ENCODE measurements at regions not wholly inside any gene's neighbourhood (a gene's known extent, or its start where the extent isn't known, plus 50 kb on each side); places are given as distances from the start of the nearest gene placed in this dataset.

- ATAC-seq (ENCODE audit: low read depth in 2 of 2) (no peak), DNase-seq (no peak)
- Mint-ChIP-seq H3K4me1 (no peaks in the 10 kb centered on the region), H3K36me3 (no peaks in the 10 kb centered on the region), H3K27me3 (no peaks in the 10 kb centered on the region), H3K4me3 (no peak overlapping the region), H3K9me3 (peaks cover 0 to 6% (median 0%) of the 10 kb centered on the region in 7 donors), H3K27ac (no peak overlapping the region)
- Histone ChIP-seq H3K9me3 (ENCODE audit: control insufficient read depth in 2 of 2, low read length in 2 of 2) (no peaks in the 10 kb centered on the region), H3K27me3 (ENCODE audit: control insufficient read depth, insufficient read depth, low read length) (no peaks in the 10 kb centered on the region), H3K4me3 (ENCODE audit: low read depth, low read length) (no peak overlapping the region), H3K36me3 (ENCODE audit: control insufficient read depth, insufficient read depth, low read length) (no peaks in the 10 kb centered on the region), H3K4me1 (ENCODE audit: control insufficient read depth, insufficient read depth, low read length, poor library complexity, severe bottlenecking) (no peaks in the 10 kb centered on the region), H3K27ac (ENCODE audit: insufficient read depth, low read length, poor library complexity, severe bottlenecking) (no peak overlapping the region)
Measured at GRCh38 chr22:34161431-34162123, 241.3 kb upstream of the LARGE1 start.

DNA sequence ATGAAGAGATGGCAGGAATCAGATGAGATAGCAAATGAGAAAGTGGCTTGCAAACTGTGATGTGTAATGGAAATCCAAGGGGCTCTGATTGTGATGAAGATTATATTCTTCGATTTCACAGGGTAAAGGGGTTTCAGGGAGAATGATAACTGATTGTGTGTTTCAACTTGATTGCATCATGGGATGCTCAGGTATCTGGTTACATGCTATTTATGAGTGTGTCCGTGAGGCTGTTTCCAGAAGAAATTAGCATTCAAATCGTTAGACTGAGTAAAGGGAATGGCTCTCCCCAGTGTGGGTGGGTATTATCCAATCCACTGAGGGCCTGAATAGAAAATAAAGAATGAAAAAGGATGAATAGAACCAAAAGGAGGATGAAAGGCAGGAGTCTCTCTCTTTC lies 278.7 kb upstream of the LARGE1 start:
- Mint-ChIP-seq H3K4me1 (no peaks in the 10 kb centered on the region), H3K4me3 (no peak overlapping the region), H3K27me3 (no peaks in the 10 kb centered on the region), H3K36me3 (no peaks in the 10 kb centered on the region), H3K9me3 (peaks cover 0 to 4% (median 0%) of the 10 kb centered on the region in 7 donors), H3K27ac (no peak overlapping the region)
- no peaks in the 10 kb centered on the region for H3K36me3 ChIP-seq (ENCODE audit: control insufficient read depth, insufficient read depth, low read length)
- no peaks in the 10 kb centered on the region for H3K9me3 ChIP-seq (ENCODE audit: control insufficient read depth in 2 of 2, low read length in 2 of 2)
- H3K4me1 ChIP-seq (ENCODE audit: control insufficient read depth, insufficient read depth, low read length, poor library complexity, severe bottlenecking), result no peaks in the 10 kb centered on the region
- DNase-seq (no peak), ATAC-seq (ENCODE audit: low read depth in 2 of 2) (no peak)
- no peaks in the 10 kb centered on the region for H3K27me3 ChIP-seq (ENCODE audit: control insufficient read depth, insufficient read depth, low read length)
- H3K27ac ChIP-seq (ENCODE audit: insufficient read depth, low read length, poor library complexity, severe bottlenecking), result no peak overlapping the region
- no peak overlapping the region for H3K4me3 ChIP-seq (ENCODE audit: low read depth, low read length)

DNA sequence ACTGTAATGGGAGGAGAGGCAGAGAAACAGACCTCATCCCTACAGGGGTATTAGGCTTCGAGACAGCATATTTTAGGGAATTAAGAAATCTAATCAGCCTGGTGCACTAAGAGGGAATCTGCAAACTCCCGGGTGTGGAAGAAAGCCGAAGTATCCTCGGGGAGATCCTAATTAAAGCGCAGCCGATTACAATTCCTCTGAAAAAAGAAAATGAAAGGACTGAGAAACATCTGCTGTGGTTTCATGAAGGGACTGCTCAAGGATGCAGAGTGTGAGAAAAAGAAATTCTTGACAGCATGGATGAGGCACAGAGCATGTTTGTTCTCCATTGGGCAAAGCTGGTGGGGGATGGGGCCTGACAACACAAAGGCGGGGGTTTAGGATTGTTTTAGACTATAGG lies 290.0 kb upstream of the LARGE1 start:
- Mint-ChIP-seq H3K27me3 (no peaks in the 10 kb centered on the region), H3K4me1 (peaks cover 0 to 2% (median 0%) of the 10 kb centered on the region in 4 donors), H3K36me3 (no peaks in the 10 kb centered on the region), H3K9me3 (peaks cover 0 to 9% (median 3%) of the 10 kb centered on the region in 7 donors), H3K4me3 (no peak overlapping the region), H3K27ac (no peak overlapping the region)
- Histone ChIP-seq H3K4me1 (ENCODE audit: control insufficient read depth, insufficient read depth, low read length, poor library complexity, severe bottlenecking) (no peaks in the 10 kb centered on the region), H3K4me3 (ENCODE audit: low read depth, low read length) (no peak overlapping the region), H3K27me3 (ENCODE audit: control insufficient read depth, insufficient read depth, low read length) (no peaks in the 10 kb centered on the region), H3K9me3 (ENCODE audit: control insufficient read depth in 2 of 2, low read length in 2 of 2) (no peaks in the 10 kb centered on the region), H3K36me3 (ENCODE audit: control insufficient read depth, insufficient read depth, low read length) (no peaks in the 10 kb centered on the region), H3K27ac (ENCODE audit: insufficient read depth, low read length, poor library complexity, severe bottlenecking) (no peak overlapping the region)
- ATAC-seq (ENCODE audit: low read depth in 2 of 2) (no peak), DNase-seq (no peak)

GRCh38 chr22:34214372-34214771 lies 294.1 kb upstream of the LARGE1 start:
- Histone ChIP-seq H3K27me3 (ENCODE audit: control insufficient read depth, insufficient read depth, low read length) (no peaks in the 10 kb centered on the region), H3K9me3 (ENCODE audit: control insufficient read depth in 2 of 2, low read length in 2 of 2) (no peaks in the 10 kb centered on the region), H3K4me3 (ENCODE audit: low read depth, low read length) (no peak overlapping the region), H3K36me3 (ENCODE audit: control insufficient read depth, insufficient read depth, low read length) (no peaks in the 10 kb centered on the region), H3K4me1 (ENCODE audit: control insufficient read depth, insufficient read depth, low read length, poor library complexity, severe bottlenecking) (no peaks in the 10 kb centered on the region), H3K27ac (ENCODE audit: insufficient read depth, low read length, poor library complexity, severe bottlenecking) (no peak overlapping the region)
- Mint-ChIP-seq H3K9me3 (peaks cover 0 to 11% (median 8%) of the 10 kb centered on the region in 7 donors), H3K27me3 (no peaks in the 10 kb centered on the region), H3K27ac (no peak overlapping the region), H3K4me3 (no peak overlapping the region), H3K4me1 (peaks cover 0 to 2% (median 0%) of the 10 kb centered on the region in 4 donors), H3K36me3 (no peaks in the 10 kb centered on the region)
- ATAC-seq (ENCODE audit: low read depth in 2 of 2), result no peak
- DNase-seq, result no peak

- no peak for DNase-seq
- H3K36me3 ChIP-seq (ENCODE audit: control insufficient read depth, insufficient read depth, low read length), result no peaks in the 10 kb centered on the region
- no peaks in the 10 kb centered on the region for H3K9me3 ChIP-seq (ENCODE audit: control insufficient read depth in 2 of 2, low read length in 2 of 2)
- Mint-ChIP-seq H3K4me3 (no peak overlapping the region), H3K36me3 (no peaks in the 10 kb centered on the region), H3K4me1 (no peaks in the 10 kb centered on the region), H3K27ac (no peak overlapping the region), H3K9me3 (peaks cover 0 to 9% (median 2%) of the 10 kb centered on the region in 7 donors), H3K27me3 (no peaks in the 10 kb centered on the region)
- no peak for ATAC-seq (ENCODE audit: low read depth in 2 of 2)
- H3K4me3 ChIP-seq (ENCODE audit: low read depth, low read length), result no peak overlapping the region
- H3K27me3 ChIP-seq (ENCODE audit: control insufficient read depth, insufficient read depth, low read length), result no peaks in the 10 kb centered on the region
- H3K27ac ChIP-seq (ENCODE audit: insufficient read depth, low read length, poor library complexity, severe bottlenecking), result no peak overlapping the region
- no peaks in the 10 kb centered on the region for H3K4me1 ChIP-seq (ENCODE audit: control insufficient read depth, insufficient read depth, low read length, poor library complexity, severe bottlenecking)
Measured at GRCh38 chr22:34225278-34225677, 305.0 kb upstream of the LARGE1 start.

DNA sequence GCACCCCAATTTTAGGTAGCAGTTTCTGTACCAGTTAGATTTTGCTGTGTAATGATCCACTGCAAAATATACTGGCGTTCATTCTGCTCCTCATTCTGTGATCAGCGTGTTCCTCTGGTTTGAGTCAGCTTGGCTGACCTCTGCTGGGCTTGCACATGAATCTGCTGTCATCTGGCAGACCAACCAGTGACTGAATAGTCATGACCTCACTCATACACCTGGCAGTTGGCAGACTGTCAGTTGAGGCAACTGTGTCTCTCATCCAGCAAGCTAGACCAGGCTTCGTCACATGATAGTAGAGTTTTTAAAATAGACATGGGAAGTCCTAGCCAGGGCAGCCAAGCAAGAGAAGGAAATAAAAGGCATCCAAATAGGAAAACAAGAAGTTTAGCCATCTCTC lies 316.3 kb upstream of the LARGE1 start:
- DNase-seq (no peak), ATAC-seq (ENCODE audit: low read depth in 2 of 2) (no peak)
- no peaks in the 10 kb centered on the region for H3K27me3 Mint-ChIP-seq
- Histone ChIP-seq H3K4me3 (ENCODE audit: low read depth, low read length) (no peak overlapping the region), H3K9me3 (ENCODE audit: control insufficient read depth in 2 of 2, low read length in 2 of 2) (no peaks in the 10 kb centered on the region), H3K4me1 (ENCODE audit: control insufficient read depth, insufficient read depth, low read length, poor library complexity, severe bottlenecking) (no peaks in the 10 kb centered on the region), H3K27me3 (ENCODE audit: control insufficient read depth, insufficient read depth, low read length) (no peaks in the 10 kb centered on the region), H3K36me3 (ENCODE audit: control insufficient read depth, insufficient read depth, low read length) (no peaks in the 10 kb centered on the region), H3K27ac (ENCODE audit: insufficient read depth, low read length, poor library complexity, severe bottlenecking) (no peak overlapping the region)
- peaks cover 2 to 20% (median 6%) of the 10 kb centered on the region in 7 donors for H3K9me3 Mint-ChIP-seq
- no peaks in the 10 kb centered on the region for H3K4me1 Mint-ChIP-seq
- H3K4me3 Mint-ChIP-seq, result no peak overlapping the region
- H3K36me3 Mint-ChIP-seq, result no peaks in the 10 kb centered on the region
- H3K27ac Mint-ChIP-seq, result no peak overlapping the region

GRCh38 chr22:34239421-34239820 lies 319.1 kb upstream of the LARGE1 start:
- DNase-seq, result no peak
- ATAC-seq (ENCODE audit: low read depth in 2 of 2), result no peak
- Histone ChIP-seq H3K36me3 (ENCODE audit: control insufficient read depth, insufficient read depth, low read length) (no peaks in the 10 kb centered on the region), H3K27me3 (ENCODE audit: control insufficient read depth, insufficient read depth, low read length) (no peaks in the 10 kb centered on the region), H3K4me3 (ENCODE audit: low read depth, low read length) (no peak overlapping the region), H3K9me3 (ENCODE audit: control insufficient read depth in 2 of 2, low read length in 2 of 2) (no peaks in the 10 kb centered on the region), H3K4me1 (ENCODE audit: control insufficient read depth, insufficient read depth, low read length, poor library complexity, severe bottlenecking) (no peaks in the 10 kb centered on the region), H3K27ac (ENCODE audit: insufficient read depth, low read length, poor library complexity, severe bottlenecking) (no peak overlapping the region)
- Mint-ChIP-seq H3K4me1 (no peaks in the 10 kb centered on the region), H3K27ac (no peak overlapping the region), H3K36me3 (no peaks in the 10 kb centered on the region), H3K4me3 (no peak overlapping the region), H3K27me3 (no peaks in the 10 kb centered on the region), H3K9me3 (peaks cover 2 to 19% (median 6%) of the 10 kb centered on the region in 7 donors)

DNA sequence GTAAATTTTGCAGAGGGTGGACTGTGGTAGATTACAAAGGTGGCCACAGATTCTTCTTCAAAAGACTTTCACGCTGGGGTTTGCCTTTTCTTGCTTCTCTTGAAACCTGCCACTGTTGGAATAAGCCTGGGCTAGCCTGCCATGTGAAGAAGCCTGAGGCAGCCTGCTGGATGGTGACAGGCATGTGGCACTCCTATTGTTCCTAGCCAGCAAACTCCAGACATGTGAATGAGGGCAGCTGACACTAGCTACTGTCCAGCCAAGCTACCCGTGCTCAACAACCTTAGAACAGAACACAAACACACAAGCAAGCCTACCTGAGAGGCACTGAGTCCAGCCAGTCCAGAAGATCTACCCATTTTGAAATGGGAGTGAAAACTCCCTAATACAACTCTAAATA lies 322.7 kb upstream of the LARGE1 start:
- Mint-ChIP-seq H3K9me3 (peaks cover 0 to 12% (median 4%) of the 10 kb centered on the region in 7 donors), H3K4me3 (no peak overlapping the region), H3K4me1 (no peaks in the 10 kb centered on the region), H3K27ac (no peak overlapping the region), H3K27me3 (no peaks in the 10 kb centered on the region), H3K36me3 (no peaks in the 10 kb centered on the region)
- Histone ChIP-seq H3K27me3 (ENCODE audit: control insufficient read depth, insufficient read depth, low read length) (no peaks in the 10 kb centered on the region), H3K27ac (ENCODE audit: insufficient read depth, low read length, poor library complexity, severe bottlenecking) (no peak overlapping the region), H3K4me3 (ENCODE audit: low read depth, low read length) (no peak overlapping the region), H3K4me1 (ENCODE audit: control insufficient read depth, insufficient read depth, low read length, poor library complexity, severe bottlenecking) (no peaks in the 10 kb centered on the region), H3K36me3 (ENCODE audit: control insufficient read depth, insufficient read depth, low read length) (no peaks in the 10 kb centered on the region), H3K9me3 (ENCODE audit: control insufficient read depth in 2 of 2, low read length in 2 of 2) (no peaks in the 10 kb centered on the region)
- no peak for ATAC-seq (ENCODE audit: low read depth in 2 of 2)
- DNase-seq, result no peak

Data from CD4-positive, CD25-positive, alpha-beta regulatory T cell (primary cell).